HCT116 (cell line): ENCODE measurements at regions not wholly inside any gene's neighbourhood (a gene's known extent, or its start where the extent isn't known, plus 50 kb on each side); places are given as distances from the start of the nearest gene placed in this dataset.

Source experiments
- EZH2 ChIP-seq: fragments of 200-600 bp; sonication (generic); IDR thresholded peaks from 2 replicates; pipeline ENCODE4 v1.6.1; 2017; ENCODE audit warnings: antibody characterized with exemption, mixed run types
- EZH2phosphoT487 ChIP-seq: fragments of 200-600 bp; IDR thresholded peaks from 2 replicates; pipeline ENCODE4 v1.6.1; 2018; ENCODE audit warnings: antibody characterized with exemption, borderline replicate concordance
- JUND ChIP-seq: IDR thresholded peaks from 2 replicates; pipeline ENCODE4 v1.6.1; 2012
- POLR2A ChIP-seq: IDR thresholded peaks from 2 replicates; pipeline ENCODE4 v1.7.0; 2011; ENCODE audit warnings: borderline replicate concordance; ENCODE audit not compliant: insufficient read depth, insufficient read length; ENCODE audit errors: extremely low read depth
- RAD21 ChIP-seq: IDR thresholded peaks from 2 replicates; pipeline ENCODE4 v1.6.1; 2012; ENCODE audit warnings: low read depth, mild to moderate bottlenecking
- SIN3A ChIP-seq: IDR thresholded peaks from 2 replicates; pipeline ENCODE4 v1.6.1; 2012; ENCODE audit warnings: low read depth
- TCF7L2 ChIP-seq: IDR thresholded peaks from 2 replicates; pipeline ENCODE4 v1.7.0; 2011; ENCODE audit warnings: borderline replicate concordance, inconsistent platforms; ENCODE audit not compliant: insufficient read depth, insufficient read length; ENCODE audit errors: extremely low read depth
- YY1 ChIP-seq: IDR thresholded peaks from 2 replicates; pipeline ENCODE4 v1.6.1; 2011; ENCODE audit warnings: low read length, low read depth, moderate library complexity, mild to moderate bottlenecking; ENCODE audit not compliant: insufficient replicate concordance; ENCODE audit errors: extremely low read depth
- TF ChIP-seq, protein P1 (sequence below), 3 experiments: fragments of 200-600 bp in 1 of 3; sonication (generic) in 1 of 3; IDR thresholded peaks in 2 of 3; conservative IDR thresholded peaks in 1 of 3; 2 replicates each; pipeline ENCODE4 v1.5.1; 2012 to 2017; ENCODE audit warnings: low read depth in 2 of 3, low read length in 2 of 3, antibody characterized with exemption in 1 of 3, borderline replicate concordance in 1 of 3, control low read depth in 1 of 3, mild to moderate bottlenecking in 1 of 3, mixed read lengths in 1 of 3, mixed run types in 1 of 3, moderate library complexity in 1 of 3; ENCODE audit not compliant: insufficient read depth in 1 of 3
- TF ChIP-seq, protein P2 (sequence below): IDR thresholded peaks from 2 replicates; pipeline ENCODE4 v1.6.1; 2012
- TF ChIP-seq, protein P3 (sequence below): IDR thresholded peaks from 2 replicates; pipeline ENCODE4 v1.6.1; 2011; ENCODE audit warnings: mild to moderate bottlenecking, low read length, moderate library complexity; ENCODE audit not compliant: insufficient replicate concordance; ENCODE audit errors: extremely low read depth
- TF ChIP-seq, protein P4 (sequence below): IDR thresholded peaks from 2 replicates; pipeline ENCODE4 v1.6.1; 2012; ENCODE audit warnings: low read depth

DNA sequence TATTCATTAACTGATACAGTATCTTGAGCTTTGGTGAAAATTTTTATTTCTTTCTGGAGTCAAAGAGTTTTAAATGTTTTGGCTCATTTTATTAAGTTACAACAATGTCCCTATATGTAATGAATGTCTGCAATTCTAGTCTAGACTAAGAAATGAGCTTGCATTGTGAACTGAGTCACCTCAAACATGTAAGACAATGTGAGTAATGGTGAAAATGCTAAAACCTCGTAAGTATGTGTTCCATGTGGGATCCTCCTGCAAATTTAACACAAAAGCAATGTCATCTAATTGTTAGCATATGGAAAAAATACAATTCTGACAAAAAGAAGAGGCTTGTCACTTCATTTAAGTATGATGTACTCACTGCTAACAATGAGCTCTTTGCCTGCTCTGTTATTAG is 480.5 kb upstream of the FSTL5 start:
- TF ChIP-seq EZH2 (no peak), YY1 (no peak), RAD21 (no peak), JUND (no peak), SIN3A (no peak), POLR2A (no peak), EZH2phosphoT487 (no peak), TCF7L2 (no peak)
- TF ChIP-seq, protein P1, sequence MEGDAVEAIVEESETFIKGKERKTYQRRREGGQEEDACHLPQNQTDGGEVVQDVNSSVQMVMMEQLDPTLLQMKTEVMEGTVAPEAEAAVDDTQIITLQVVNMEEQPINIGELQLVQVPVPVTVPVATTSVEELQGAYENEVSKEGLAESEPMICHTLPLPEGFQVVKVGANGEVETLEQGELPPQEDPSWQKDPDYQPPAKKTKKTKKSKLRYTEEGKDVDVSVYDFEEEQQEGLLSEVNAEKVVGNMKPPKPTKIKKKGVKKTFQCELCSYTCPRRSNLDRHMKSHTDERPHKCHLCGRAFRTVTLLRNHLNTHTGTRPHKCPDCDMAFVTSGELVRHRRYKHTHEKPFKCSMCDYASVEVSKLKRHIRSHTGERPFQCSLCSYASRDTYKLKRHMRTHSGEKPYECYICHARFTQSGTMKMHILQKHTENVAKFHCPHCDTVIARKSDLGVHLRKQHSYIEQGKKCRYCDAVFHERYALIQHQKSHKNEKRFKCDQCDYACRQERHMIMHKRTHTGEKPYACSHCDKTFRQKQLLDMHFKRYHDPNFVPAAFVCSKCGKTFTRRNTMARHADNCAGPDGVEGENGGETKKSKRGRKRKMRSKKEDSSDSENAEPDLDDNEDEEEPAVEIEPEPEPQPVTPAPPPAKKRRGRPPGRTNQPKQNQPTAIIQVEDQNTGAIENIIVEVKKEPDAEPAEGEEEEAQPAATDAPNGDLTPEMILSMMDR (IDR thresholded peaks at IDR 0.05 in 2 of 3, conservative IDR thresholded peaks at IDR 0.05 in 1 of 3; ENCODE audit: borderline replicate concordance in 1 of 3, insufficient read depth in 1 of 3, low read depth in 2 of 3, low read length in 2 of 3) = no peak
- TF ChIP-seq, protein P2, sequence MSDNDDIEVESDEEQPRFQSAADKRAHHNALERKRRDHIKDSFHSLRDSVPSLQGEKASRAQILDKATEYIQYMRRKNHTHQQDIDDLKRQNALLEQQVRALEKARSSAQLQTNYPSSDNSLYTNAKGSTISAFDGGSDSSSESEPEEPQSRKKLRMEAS = no peak
- TF ChIP-seq, protein P3, sequence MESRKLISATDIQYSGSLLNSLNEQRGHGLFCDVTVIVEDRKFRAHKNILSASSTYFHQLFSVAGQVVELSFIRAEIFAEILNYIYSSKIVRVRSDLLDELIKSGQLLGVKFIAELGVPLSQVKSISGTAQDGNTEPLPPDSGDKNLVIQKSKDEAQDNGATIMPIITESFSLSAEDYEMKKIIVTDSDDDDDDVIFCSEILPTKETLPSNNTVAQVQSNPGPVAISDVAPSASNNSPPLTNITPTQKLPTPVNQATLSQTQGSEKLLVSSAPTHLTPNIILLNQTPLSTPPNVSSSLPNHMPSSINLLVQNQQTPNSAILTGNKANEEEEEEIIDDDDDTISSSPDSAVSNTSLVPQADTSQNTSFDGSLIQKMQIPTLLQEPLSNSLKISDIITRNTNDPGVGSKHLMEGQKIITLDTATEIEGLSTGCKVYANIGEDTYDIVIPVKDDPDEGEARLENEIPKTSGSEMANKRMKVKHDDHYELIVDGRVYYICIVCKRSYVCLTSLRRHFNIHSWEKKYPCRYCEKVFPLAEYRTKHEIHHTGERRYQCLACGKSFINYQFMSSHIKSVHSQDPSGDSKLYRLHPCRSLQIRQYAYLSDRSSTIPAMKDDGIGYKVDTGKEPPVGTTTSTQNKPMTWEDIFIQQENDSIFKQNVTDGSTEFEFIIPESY = no peak
- TF ChIP-seq, protein P4, sequence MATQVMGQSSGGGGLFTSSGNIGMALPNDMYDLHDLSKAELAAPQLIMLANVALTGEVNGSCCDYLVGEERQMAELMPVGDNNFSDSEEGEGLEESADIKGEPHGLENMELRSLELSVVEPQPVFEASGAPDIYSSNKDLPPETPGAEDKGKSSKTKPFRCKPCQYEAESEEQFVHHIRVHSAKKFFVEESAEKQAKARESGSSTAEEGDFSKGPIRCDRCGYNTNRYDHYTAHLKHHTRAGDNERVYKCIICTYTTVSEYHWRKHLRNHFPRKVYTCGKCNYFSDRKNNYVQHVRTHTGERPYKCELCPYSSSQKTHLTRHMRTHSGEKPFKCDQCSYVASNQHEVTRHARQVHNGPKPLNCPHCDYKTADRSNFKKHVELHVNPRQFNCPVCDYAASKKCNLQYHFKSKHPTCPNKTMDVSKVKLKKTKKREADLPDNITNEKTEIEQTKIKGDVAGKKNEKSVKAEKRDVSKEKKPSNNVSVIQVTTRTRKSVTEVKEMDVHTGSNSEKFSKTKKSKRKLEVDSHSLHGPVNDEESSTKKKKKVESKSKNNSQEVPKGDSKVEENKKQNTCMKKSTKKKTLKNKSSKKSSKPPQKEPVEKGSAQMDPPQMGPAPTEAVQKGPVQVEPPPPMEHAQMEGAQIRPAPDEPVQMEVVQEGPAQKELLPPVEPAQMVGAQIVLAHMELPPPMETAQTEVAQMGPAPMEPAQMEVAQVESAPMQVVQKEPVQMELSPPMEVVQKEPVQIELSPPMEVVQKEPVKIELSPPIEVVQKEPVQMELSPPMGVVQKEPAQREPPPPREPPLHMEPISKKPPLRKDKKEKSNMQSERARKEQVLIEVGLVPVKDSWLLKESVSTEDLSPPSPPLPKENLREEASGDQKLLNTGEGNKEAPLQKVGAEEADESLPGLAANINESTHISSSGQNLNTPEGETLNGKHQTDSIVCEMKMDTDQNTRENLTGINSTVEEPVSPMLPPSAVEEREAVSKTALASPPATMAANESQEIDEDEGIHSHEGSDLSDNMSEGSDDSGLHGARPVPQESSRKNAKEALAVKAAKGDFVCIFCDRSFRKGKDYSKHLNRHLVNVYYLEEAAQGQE = no peak
